K562 (cell line): ENCODE measurements at regions not wholly inside any gene's neighbourhood (a gene's known extent, or its start where the extent isn't known, plus 50 kb on each side); places are given as distances from the start of the nearest gene placed in this dataset.

Experiments
- ATAC-seq: fragments of 200-7000 bp; cut with Tn5 transposase; 3 replicates; pipeline ENCODE4 v1.9.1; 2020; ENCODE audit warnings: moderate library complexity
- BruUV-seq: library from RNA; stranded (reverse); fragments of 400-500 nt; replicated peaks from 2 replicates; lab custom pipeline; 2021; lab: Mats Ljungman, UMichigan
- CTCF ChIA-PET: fragments of 300-600 bp; formaldehyde crosslinking; extraction: SDS; loops from one replicate; lab custom pipeline; 2021; ENCODE audit warnings: low intra/inter-chr PET ratio; lab: Yijun Ruan, JAX
- POLR2A ChIA-PET: fragments of 300-600, 350-650 bp; sonication (Branson Sonifier 250); formaldehyde crosslinking; extraction: SDS; loops from one replicate; lab custom pipeline; 2021; ENCODE audit warnings: antibody characterized with exemption, inconsistent platforms; lab: Yijun Ruan, JAX
- DNase-seq, 4 experiments: peaks; one replicate each; pipeline versions ENCODE4 v3.0.0 to v3.0.0-alpha.2; 2011 to 2018; ENCODE audit warnings: low spot score in 3 of 4, mixed read lengths in 3 of 4; ENCODE audit errors: extremely low read depth in 1 of 4
- FAIRE-seq: peaks from 2 replicates; lab custom pipeline; 2011; peaks lifted over from hg19 to GRCh38; lab: Jason Lieb, UNC
- H2AFZ ChIP-seq: 2 replicates; pipeline ENCODE4 v1.6.0; 2011; ENCODE audit warnings: low read depth, low read length, control low read depth, inconsistent platforms
- H3K27ac ChIP-seq: fragments of 200-600 bp; 3 replicates; pipeline ENCODE4 v1.8.0; 2011; ENCODE audit warnings: low read depth, mild to moderate bottlenecking, control low read depth, inconsistent platforms, low read length, moderate library complexity, mixed read lengths; ENCODE audit errors: extremely low read depth
- H3K27me3 ChIP-seq, 2 experiments: fragments of 300-600 bp in 1 of 2; 2 replicates in 1 of 2; 3 replicates in 1 of 2; pipeline versions ENCODE4 v1.6.0 to v1.8.0; 2011; ENCODE audit warnings: inconsistent platforms in 2 of 2, low read length in 2 of 2, mild to moderate bottlenecking in 1 of 2, mixed read lengths in 1 of 2, moderate library complexity in 1 of 2; ENCODE audit not compliant: control insufficient read depth in 2 of 2, insufficient read depth in 2 of 2
- H3K36me3 ChIP-seq: fragments of 300-600 bp; 3 replicates; pipeline ENCODE4 v1.8.0; 2011; ENCODE audit warnings: mild to moderate bottlenecking, low read length, inconsistent platforms; ENCODE audit not compliant: control insufficient read depth, insufficient read depth
- H3K4me1 ChIP-seq, 2 experiments: fragments of 200-600 bp in 1 of 2; replicated peaks in 1 of 2; 2 replicates in 1 of 2; 3 replicates in 1 of 2; pipeline versions ENCODE4 v1.5.1 to v1.8.0; 2011; ENCODE audit warnings: inconsistent platforms in 2 of 2, low read length in 2 of 2, mild to moderate bottlenecking in 1 of 2, mixed read lengths in 1 of 2, moderate library complexity in 1 of 2; ENCODE audit not compliant: control insufficient read depth in 2 of 2, insufficient read depth in 2 of 2
- H3K4me2 ChIP-seq: 2 replicates; pipeline ENCODE4 v1.6.1; 2011; ENCODE audit warnings: low read length, control low read depth, inconsistent platforms, mixed read lengths; ENCODE audit not compliant: insufficient read depth
- H3K4me3 ChIP-seq: fragments of 200-600 bp; sonication (generic), shearing (Covaris generic); 2 replicates; pipeline ENCODE4 v1.5.1; 2016; ENCODE audit warnings: control low read depth, inconsistent platforms
- H3K79me2 ChIP-seq: fragments of 200-600 bp; 3 replicates; pipeline ENCODE4 v1.8.0; 2011; ENCODE audit warnings: low read length, inconsistent platforms; ENCODE audit not compliant: control insufficient read depth, insufficient read depth
- H3K9ac ChIP-seq, 2 experiments: 2 replicates each; pipeline versions ENCODE4 v1.6.0 to v1.6.1; 2011; ENCODE audit warnings: low read depth in 2 of 2, low read length in 2 of 2, control low read depth in 1 of 2, inconsistent platforms in 1 of 2, mild to moderate bottlenecking in 1 of 2, mixed read lengths in 1 of 2; ENCODE audit not compliant: insufficient read depth in 1 of 2
- H3K9me1 ChIP-seq: one replicate; pipeline ENCODE4 v1.6.0; 2011; ENCODE audit warnings: inconsistent platforms, mild to moderate bottlenecking, low read length, moderate library complexity; ENCODE audit not compliant: control insufficient read depth, insufficient read depth
- H3K9me3 ChIP-seq: replicated peaks from 2 replicates; pipeline ENCODE4 v1.5.1; 2011; ENCODE audit warnings: low read depth, low read length, inconsistent platforms; ENCODE audit not compliant: control insufficient read depth, insufficient read depth
- H4K20me1 ChIP-seq: replicated peaks from 2 replicates; pipeline ENCODE4 v1.6.1; 2011; ENCODE audit warnings: low read length, inconsistent platforms, mixed read lengths; ENCODE audit not compliant: control insufficient read depth, insufficient read depth
- BHLHE40 ChIP-seq: IDR thresholded peaks from 2 replicates; pipeline ENCODE4 v1.6.1; 2011; ENCODE audit warnings: low read length, improper control_type of control experiment
- MAZ ChIP-seq, 2 experiments: fragments of 450-650 bp in 1 of 2; sonication (generic) in 1 of 2; formaldehyde crosslinking; IDR thresholded peaks in 1 of 2; conservative IDR thresholded peaks in 1 of 2; 2 replicates each; pipeline versions ENCODE4 v1.4.0 to v1.5.0; 2020; ENCODE audit warnings: mild to moderate bottlenecking in 1 of 2, missing genetic modification reagents in 1 of 2
- MYBL2 ChIP-seq, 2 experiments: fragments of 450-650 bp in 1 of 2; sonication (generic) in 1 of 2; formaldehyde crosslinking in 1 of 2; IDR thresholded peaks; 2 replicates each; pipeline versions ENCODE4 v1.6.1 to v1.8.1; 2017 to 2022; ENCODE audit warnings: borderline replicate concordance in 1 of 2, inconsistent platforms in 1 of 2, low read depth in 1 of 2, mild to moderate bottlenecking in 1 of 2, missing genetic modification reagents in 1 of 2, moderate library complexity in 1 of 2
- PHB ChIP-seq: fragments of 250-450 bp; sonication (Bioruptor Pico); IDR thresholded peaks from 2 replicates; pipeline ENCODE4 v1.5.0; 2021
- PHF20 ChIP-seq: fragments of 450-650 bp; IDR thresholded peaks from 2 replicates; pipeline ENCODE4 v1.6.1; 2018; ENCODE audit not compliant: partially characterized antibody
- POLR3A ChIP-seq: IDR thresholded peaks from 2 replicates; pipeline ENCODE4 v1.6.1; 2011; ENCODE audit warnings: borderline replicate concordance, mild to moderate bottlenecking, moderate library complexity; ENCODE audit not compliant: insufficient read length, insufficient read depth; ENCODE audit errors: extremely low read depth
- PURB ChIP-seq: sonication (generic); formaldehyde crosslinking; IDR thresholded peaks from 2 replicates; pipeline ENCODE4 v1.9.0; 2021; ENCODE audit warnings: low read depth, mild to moderate bottlenecking, missing genetic modification reagents
- PYGO2 ChIP-seq: fragments of 450-650 bp; IDR thresholded peaks from 2 replicates; pipeline ENCODE4 v1.6.1; 2016; ENCODE audit warnings: mild to moderate bottlenecking, missing genetic modification characterization, moderate library complexity, missing compliant biosample characterization
- SAP30 ChIP-seq: fragments of 200-600 bp; sonication (generic); IDR thresholded peaks from 2 replicates; pipeline ENCODE4 v1.6.1; 2012; ENCODE audit warnings: borderline replicate concordance, low read depth, mild to moderate bottlenecking, moderate library complexity, low read length, control low read depth, inconsistent platforms; ENCODE audit not compliant: insufficient read depth, poor library complexity, severe bottlenecking
- SMC3 ChIP-seq: conservative IDR thresholded peaks from 2 replicates; pipeline ENCODE4 v1.6.1; 2011; ENCODE audit warnings: low read depth, low read length, improper control_type of control experiment; ENCODE audit not compliant: insufficient read depth
- ZBTB17 ChIP-seq: fragments of 450-650 bp; formaldehyde crosslinking; IDR thresholded peaks from 2 replicates; pipeline ENCODE4 v1.4.0; 2020; ENCODE audit warnings: mild to moderate bottlenecking
- ZNF766 ChIP-seq: fragments of 200-800 bp; sonication (Bioruptor generic); conservative IDR thresholded peaks from 2 replicates; pipeline ENCODE4 v1.6.1; 2016; ENCODE audit warnings: missing genetic modification characterization, missing compliant biosample characterization
- ZNF77 ChIP-seq: fragments of 250-450 bp; sonication (Bioruptor Pico); IDR thresholded peaks from 2 replicates; pipeline ENCODE4 v1.5.0; 2020
- WGBS: fragments of 100-300 bp; shearing (Covaris generic); methylation state at CpG from one replicate; pipeline ENCODE4 v1.1.6; 2016; ENCODE audit warnings: low coverage, mixed read lengths; ENCODE audit not compliant: insufficient coverage; ENCODE audit errors: missing lambda C conversion rate; 5-methylcytosine and 5-hydroxymethylcytosine counted together
- in situ Hi-C: fragments of 300-500 bp; cut with MboI; formaldehyde crosslinking; loops from 4 replicates; pipeline ENCODE4 v1.15.0; 2018; ENCODE audit warnings: inconsistent platforms, mixed read lengths
- intact Hi-C: fragments of 100-400 bp; cut with micrococcal nuclease; formaldehyde crosslinking; loops from 2 replicates; pipeline ENCODE4 v1.14.2; 2022
- TF ChIP-seq, protein P1 (sequence below), 2 experiments: IDR thresholded peaks; 2 replicates each; pipeline ENCODE4 v1.6.1; 2012; ENCODE audit warnings: improper control_type of control experiment in 2 of 2, low read depth in 2 of 2, low read length in 2 of 2, borderline replicate concordance in 1 of 2
- TF ChIP-seq, protein P2 (sequence below): fragments of 250-450 bp; sonication (Bioruptor Pico); IDR thresholded peaks from 2 replicates; pipeline ENCODE4 v1.8.0; 2021; ENCODE audit warnings: moderate library complexity, mild to moderate bottlenecking, inconsistent platforms
- TF ChIP-seq, protein P3 (sequence below): sonication (generic); formaldehyde crosslinking; IDR thresholded peaks from 2 replicates; pipeline ENCODE4 v1.4.0; 2020; ENCODE audit warnings: mild to moderate bottlenecking, missing genetic modification reagents

DNA sequence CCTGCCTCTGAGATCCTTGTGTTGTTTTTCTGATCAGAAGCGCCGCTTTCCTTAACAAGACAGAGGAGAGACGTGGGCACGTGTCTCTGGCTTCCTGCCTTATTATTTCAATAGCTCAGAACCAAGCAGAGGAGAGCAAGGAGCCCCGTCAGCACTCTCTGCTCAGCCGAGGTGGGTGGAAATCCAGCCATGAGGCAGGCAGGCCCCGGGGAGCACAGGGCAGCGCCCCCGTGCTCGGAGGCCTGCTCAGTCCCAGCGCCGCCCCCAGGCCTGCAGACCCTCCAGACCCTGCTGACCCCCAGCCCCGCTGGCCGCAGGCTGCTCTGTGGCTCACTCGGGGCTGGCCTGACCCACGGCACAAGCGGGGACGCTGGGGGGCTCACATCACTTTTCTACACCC lies 162.8 kb downstream of the BRD1 start:
- WGBS, result 1% methylated on average over 13 of the region's 18 CpGs
- no peak overlapping the region for H3K27ac ChIP-seq
- intact Hi-C loops (no loop called here), in situ Hi-C loops (no loop called here)
- no peaks in the 10 kb centered on the region for H4K20me1 ChIP-seq
- ATAC-seq, result no peak
- DNase-seq, result no peak
- no TSS peak for BruUV-seq
- H3K9ac ChIP-seq, result no peak overlapping the region
- TF ChIP-seq PYGO2 (tag) (no peak), BHLHE40 (no peak), MYBL2 (IDR thresholded peaks at IDR 0.05; ENCODE audit: low read depth) (no peak), MYBL2 (CRISPR knock-in tag; IDR thresholded peaks at IDR 0.05; ENCODE audit: borderline replicate concordance) (no peak), SMC3 (no peak), MAZ (CRISPR knock-in tag; conservative IDR thresholded peaks at IDR 0.05 in 1 of 2, IDR thresholded peaks at IDR 0.05 in 1 of 2) (no peak), SAP30 (no peak), POLR3A (no peak), PURB (no peak), PHB (no peak), ZBTB17 (CRISPR knock-in tag) (no peak), ZNF77 (CRISPR knock-in tag) (no peak), PHF20 (no peak), ZNF766 (CRISPR knock-in tag) (no peak)
- TF ChIP-seq, protein P1, sequence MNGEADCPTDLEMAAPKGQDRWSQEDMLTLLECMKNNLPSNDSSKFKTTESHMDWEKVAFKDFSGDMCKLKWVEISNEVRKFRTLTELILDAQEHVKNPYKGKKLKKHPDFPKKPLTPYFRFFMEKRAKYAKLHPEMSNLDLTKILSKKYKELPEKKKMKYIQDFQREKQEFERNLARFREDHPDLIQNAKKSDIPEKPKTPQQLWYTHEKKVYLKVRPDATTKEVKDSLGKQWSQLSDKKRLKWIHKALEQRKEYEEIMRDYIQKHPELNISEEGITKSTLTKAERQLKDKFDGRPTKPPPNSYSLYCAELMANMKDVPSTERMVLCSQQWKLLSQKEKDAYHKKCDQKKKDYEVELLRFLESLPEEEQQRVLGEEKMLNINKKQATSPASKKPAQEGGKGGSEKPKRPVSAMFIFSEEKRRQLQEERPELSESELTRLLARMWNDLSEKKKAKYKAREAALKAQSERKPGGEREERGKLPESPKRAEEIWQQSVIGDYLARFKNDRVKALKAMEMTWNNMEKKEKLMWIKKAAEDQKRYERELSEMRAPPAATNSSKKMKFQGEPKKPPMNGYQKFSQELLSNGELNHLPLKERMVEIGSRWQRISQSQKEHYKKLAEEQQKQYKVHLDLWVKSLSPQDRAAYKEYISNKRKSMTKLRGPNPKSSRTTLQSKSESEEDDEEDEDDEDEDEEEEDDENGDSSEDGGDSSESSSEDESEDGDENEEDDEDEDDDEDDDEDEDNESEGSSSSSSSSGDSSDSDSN (IDR thresholded peaks at IDR 0.05; ENCODE audit: borderline replicate concordance in 1 of 2, low read depth in 2 of 2, low read length in 2 of 2), result no peak
- TF ChIP-seq, protein P2, sequence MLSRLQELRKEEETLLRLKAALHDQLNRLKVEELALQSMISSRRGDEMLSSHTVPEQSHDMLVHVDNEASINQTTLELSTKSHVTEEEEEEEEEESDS (CRISPR knock-in tag), result no peak
- TF ChIP-seq, protein P3, sequence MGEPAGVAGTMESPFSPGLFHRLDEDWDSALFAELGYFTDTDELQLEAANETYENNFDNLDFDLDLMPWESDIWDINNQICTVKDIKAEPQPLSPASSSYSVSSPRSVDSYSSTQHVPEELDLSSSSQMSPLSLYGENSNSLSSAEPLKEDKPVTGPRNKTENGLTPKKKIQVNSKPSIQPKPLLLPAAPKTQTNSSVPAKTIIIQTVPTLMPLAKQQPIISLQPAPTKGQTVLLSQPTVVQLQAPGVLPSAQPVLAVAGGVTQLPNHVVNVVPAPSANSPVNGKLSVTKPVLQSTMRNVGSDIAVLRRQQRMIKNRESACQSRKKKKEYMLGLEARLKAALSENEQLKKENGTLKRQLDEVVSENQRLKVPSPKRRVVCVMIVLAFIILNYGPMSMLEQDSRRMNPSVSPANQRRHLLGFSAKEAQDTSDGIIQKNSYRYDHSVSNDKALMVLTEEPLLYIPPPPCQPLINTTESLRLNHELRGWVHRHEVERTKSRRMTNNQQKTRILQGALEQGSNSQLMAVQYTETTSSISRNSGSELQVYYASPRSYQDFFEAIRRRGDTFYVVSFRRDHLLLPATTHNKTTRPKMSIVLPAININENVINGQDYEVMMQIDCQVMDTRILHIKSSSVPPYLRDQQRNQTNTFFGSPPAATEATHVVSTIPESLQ, result no peak
- TF ChIP-seq, all 486 proteins: peak for 0
- no peak overlapping the region for H3K4me3 ChIP-seq
- no peaks in the 10 kb centered on the region for H3K36me3 ChIP-seq
- H3K9me1 ChIP-seq, result no peaks in the 10 kb centered on the region
- CTCF ChIA-PET, result no interaction called here
- no peak overlapping the region for H2AFZ ChIP-seq
- peaks cover 0 to 22% of the 10 kb centered on the region in 2 experiments; a peak in 2 of 5 replicates for H3K4me1 ChIP-seq
- H3K79me2 ChIP-seq, result no peaks in the 10 kb centered on the region
- H3K27me3 ChIP-seq, result peaks cover 19 to 53% of the 10 kb centered on the region in 2 experiments; a peak in 4 of 5 replicates
- no peaks in the 10 kb centered on the region for H3K9me3 ChIP-seq
- no peak overlapping the region for H3K4me2 ChIP-seq
- no peak for FAIRE-seq
- POLR2A ChIA-PET, result no interaction called here
